Right renal cortex interstitium (tissue), 3 donors: ENCODE measurements at regions not wholly inside any gene's neighbourhood (a gene's known extent, or its start where the extent isn't known, plus 50 kb on each side); places are given as distances from the start of the nearest gene placed in this dataset.
"Not testable (repeated sequence)": the region's sequence is repeated elsewhere in the genome, so short reads cannot be mapped to it uniquely, and the experiment has no call there.

Experiments
- DNase-seq, 3 donors: peaks; one replicate each; pipeline ENCODE4 v3.0.0-alpha.2; 2013; ENCODE audit warnings: low read depth in 3 of 3, low spot score in 2 of 3

- no peak for DNase-seq
These were observed 414.8 kb upstream of the LMO3 start for GRCh38 chr12:17020765-17021164.

- DNase-seq = no peak
These were observed 411.4 kb upstream of the LMO3 start for GRCh38 chr12:17017402-17017801.

GRCh38 chr12:17016116-17016864 lies 410.3 kb upstream of the LMO3 start:
- DNase-seq = no peak

- no peak for DNase-seq
These were observed 409.5 kb upstream of the LMO3 start for GRCh38 chr12:17015501-17015900.

GRCh38 chr12:17007442-17008040 lies 401.6 kb upstream of the LMO3 start:
- DNase-seq = not testable (repeated sequence)

- DNase-seq = not testable (repeated sequence)
These were observed 392.6 kb upstream of the LMO3 start for GRCh38 chr12:16998538-16998937.

GRCh38 chr12:16984484-16984883 lies 378.5 kb upstream of the LMO3 start:
- DNase-seq = no peak

- DNase-seq = no peak
These were observed 367.2 kb upstream of the LMO3 start for GRCh38 chr12:16972923-16973770.

GRCh38 chr12:16962889-16963288 lies 356.9 kb upstream of the LMO3 start:
- no peak for DNase-seq

- DNase-seq = no peak
These were observed 349.2 kb upstream of the LMO3 start for GRCh38 chr12:16955083-16955657.

- DNase-seq = no peak
These were observed 344.1 kb upstream of the LMO3 start for GRCh38 chr12:16949871-16950667.

- DNase-seq = no peak
These were observed 343.4 kb upstream of the LMO3 start for GRCh38 chr12:16949371-16949770.

GRCh38 chr12:16946704-16947103 lies 340.7 kb upstream of the LMO3 start:
- DNase-seq = no peak

- peak; percentile 2 to 5 (median 4) for DNase-seq
These were observed 333.9 kb upstream of the LMO3 start for GRCh38 chr12:16939871-16940306.

- no peak for DNase-seq
These were observed 321.3 kb upstream of the LMO3 start for GRCh38 chr12:16927259-16927658.

- DNase-seq = no peak
These were observed 314.5 kb upstream of the LMO3 start for GRCh38 chr12:16920451-16920850.

- DNase-seq = no peak
These were observed 313.6 kb upstream of the LMO3 start for GRCh38 chr12:16919551-16919950.

- DNase-seq = no peak
These were observed 308.9 kb upstream of the LMO3 start for GRCh38 chr12:16914853-16915252.

- no peak for DNase-seq
These were observed 308.0 kb upstream of the LMO3 start for GRCh38 chr12:16913832-16914490.

- DNase-seq = no peak
These were observed 296.0 kb upstream of the LMO3 start for GRCh38 chr12:16901946-16902345.
